ENCODE measurements at regions not wholly inside any gene's neighbourhood (a gene's known extent, or its start where the extent isn't known, plus 50 kb on each side); places are given as distances from the start of the nearest gene placed in this dataset.
"Not testable (repeated sequence)": the region's sequence is repeated elsewhere in the genome, so short reads cannot be mapped to it uniquely, and the experiment has no call there.

DNA sequence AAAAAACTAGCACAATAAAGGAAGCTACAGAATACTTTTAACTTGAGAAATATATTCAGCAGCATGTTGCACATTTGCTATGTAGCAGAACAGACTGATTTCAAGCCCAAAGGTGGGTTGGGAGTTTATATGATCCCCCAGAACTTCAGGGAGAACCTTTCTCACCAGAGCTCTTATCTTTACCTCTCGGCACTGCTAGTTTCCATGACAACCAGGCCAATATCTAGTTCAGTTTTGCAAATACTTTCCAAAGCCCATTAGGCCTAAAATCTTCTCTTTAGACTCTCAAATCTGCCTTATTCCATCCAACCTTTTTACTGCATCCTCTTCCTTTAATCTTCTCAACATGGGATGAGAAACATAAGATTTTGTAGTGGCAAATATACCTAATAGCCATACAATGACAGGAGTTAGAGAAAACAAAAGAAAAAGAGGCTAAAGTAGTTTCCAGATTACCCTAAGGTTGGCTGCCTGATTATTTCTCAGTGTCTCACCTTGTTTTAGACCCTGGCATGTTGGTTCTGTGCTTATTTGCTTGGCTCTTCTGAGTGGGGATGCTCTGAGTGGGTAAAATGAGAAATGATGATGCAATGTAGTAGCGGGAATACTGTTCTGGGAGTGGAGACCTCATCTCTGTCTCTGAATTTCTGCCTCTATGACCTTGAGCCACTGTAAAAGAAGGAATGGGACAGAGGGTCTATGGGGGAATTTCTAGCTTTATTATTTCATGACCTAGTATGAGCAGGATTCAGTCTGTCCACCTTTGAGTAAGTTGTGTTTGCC, 427.6 kb upstream of the STXBP6 start:
- 75 to 80% methylated on average over 2 of the region's 2 CpGs for WGBS, 2 donors

DNA sequence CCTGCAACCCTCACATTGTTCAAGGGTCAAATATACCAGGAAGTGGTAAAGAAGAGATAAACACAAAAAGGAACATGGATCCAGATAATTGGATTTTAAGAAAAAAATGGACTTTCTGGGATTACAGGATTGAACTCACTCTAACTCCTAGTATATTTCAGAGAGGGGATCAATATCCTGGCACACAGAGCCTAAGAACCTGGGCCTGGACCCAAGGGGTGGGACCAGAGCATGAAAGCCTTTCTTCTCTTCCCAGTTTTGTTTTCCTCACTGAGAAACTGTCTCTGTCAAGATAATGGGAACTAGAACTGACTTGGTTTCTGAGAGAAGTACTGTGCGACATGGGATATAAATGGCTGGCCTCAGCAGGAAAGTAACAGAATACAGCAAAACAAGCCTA, 422.8 kb upstream of the STXBP6 start:
- H3K27ac ChIP-seq (ENCODE audit: low read depth in 2 of 2, low read length in 1 of 2), result no peak overlapping the region
- no peaks in the 10 kb centered on the region for H3K27me3 ChIP-seq (ENCODE audit: control insufficient read depth in 1 of 2, insufficient read depth in 2 of 2, low read length in 2 of 2)
- H3K9me3 ChIP-seq (ENCODE audit: control insufficient read depth in 2 of 2, insufficient read depth in 1 of 2, low read depth in 1 of 2, low read length in 1 of 2), result no peaks in the 10 kb centered on the region
- no peaks in the 10 kb centered on the region for H3K36me3 ChIP-seq (ENCODE audit: control insufficient read depth in 2 of 2, insufficient read depth in 2 of 2, low read length in 1 of 2)
- no peak overlapping the region for H3K4me3 ChIP-seq (ENCODE audit: low read depth in 1 of 2, low read length in 2 of 2)
- WGBS, 2 donors, result 94 to 95% methylated on average over 1 of the region's 1 CpG
- H3K4me1 ChIP-seq (ENCODE audit: control insufficient read depth in 2 of 2, insufficient read depth in 2 of 2, low read length in 1 of 2), result no peaks in the 10 kb centered on the region

More for the DNA sequence above, 427.6 kb upstream of the STXBP6 start:
- no peaks in the 10 kb centered on the region for H3K9me3 ChIP-seq (ENCODE audit: control insufficient read depth in 2 of 2, insufficient read depth in 1 of 2, low read depth in 1 of 2, low read length in 1 of 2)
- H3K27me3 ChIP-seq (ENCODE audit: control insufficient read depth in 1 of 2, insufficient read depth in 2 of 2, low read length in 2 of 2), result no peaks in the 10 kb centered on the region
- H3K36me3 ChIP-seq (ENCODE audit: control insufficient read depth in 2 of 2, insufficient read depth in 2 of 2, low read length in 1 of 2), result no peaks in the 10 kb centered on the region
- H3K27ac ChIP-seq (ENCODE audit: low read depth in 2 of 2, low read length in 1 of 2), result no peak overlapping the region
- H3K4me3 ChIP-seq (ENCODE audit: low read depth in 1 of 2, low read length in 2 of 2), result no peak overlapping the region
- H3K4me1 ChIP-seq (ENCODE audit: control insufficient read depth in 2 of 2, insufficient read depth in 2 of 2, low read length in 1 of 2), result no peaks in the 10 kb centered on the region

GRCh38 chr14:25464772-25465171, 414.8 kb upstream of the STXBP6 start:
- Histone ChIP-seq H3K27me3 (ENCODE audit: control insufficient read depth in 1 of 2, insufficient read depth in 2 of 2, low read length in 2 of 2) (peaks cover 0 to 2% of the 10 kb centered on the region in 2 donors), H3K9me3 (ENCODE audit: control insufficient read depth in 2 of 2, insufficient read depth in 1 of 2, low read depth in 1 of 2, low read length in 1 of 2) (peaks cover 2% of the 10 kb centered on the region in 2 donors), H3K27ac (ENCODE audit: low read depth in 2 of 2, low read length in 1 of 2) (no peak overlapping the region), H3K4me1 (ENCODE audit: control insufficient read depth in 2 of 2, insufficient read depth in 2 of 2, low read length in 1 of 2) (no peaks in the 10 kb centered on the region), H3K4me3 (ENCODE audit: low read depth in 1 of 2, low read length in 2 of 2) (no peak overlapping the region), H3K36me3 (ENCODE audit: control insufficient read depth in 2 of 2, insufficient read depth in 2 of 2, low read length in 1 of 2) (no peaks in the 10 kb centered on the region)

GRCh38 chr14:25464078-25464477, 414.1 kb upstream of the STXBP6 start:
- Histone ChIP-seq H3K27ac (ENCODE audit: low read depth in 2 of 2, low read length in 1 of 2) (no peak overlapping the region), H3K36me3 (ENCODE audit: control insufficient read depth in 2 of 2, insufficient read depth in 2 of 2, low read length in 1 of 2) (no peaks in the 10 kb centered on the region), H3K4me1 (ENCODE audit: control insufficient read depth in 2 of 2, insufficient read depth in 2 of 2, low read length in 1 of 2) (no peaks in the 10 kb centered on the region), H3K9me3 (ENCODE audit: control insufficient read depth in 2 of 2, insufficient read depth in 1 of 2, low read depth in 1 of 2, low read length in 1 of 2) (peaks cover 2% of the 10 kb centered on the region in 2 donors), H3K27me3 (ENCODE audit: control insufficient read depth in 1 of 2, insufficient read depth in 2 of 2, low read length in 2 of 2) (peaks cover 0 to 2% of the 10 kb centered on the region in 2 donors), H3K4me3 (ENCODE audit: low read depth in 1 of 2, low read length in 2 of 2) (no peak overlapping the region)

DNA sequence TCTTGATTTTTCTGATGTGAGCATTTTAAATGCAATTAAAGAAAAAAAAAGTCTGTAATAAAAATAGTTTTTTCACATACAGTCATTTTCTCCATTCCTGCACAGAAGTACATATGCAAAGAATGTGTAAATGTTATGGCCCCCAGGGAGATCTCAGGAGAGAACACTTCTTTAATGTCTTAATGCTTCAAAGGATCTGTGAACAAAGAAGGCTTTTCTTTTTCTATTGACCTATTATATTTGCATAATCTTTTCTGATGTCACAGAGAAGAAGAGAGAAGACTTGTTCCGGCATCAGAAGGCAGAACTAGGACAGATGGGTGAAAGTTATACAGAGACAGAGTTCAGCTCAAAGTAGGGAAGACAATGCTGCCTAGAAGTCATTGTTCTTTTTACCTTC, 413.5 kb upstream of the STXBP6 start:
- peaks cover 2% of the 10 kb centered on the region in 2 donors for H3K9me3 ChIP-seq (ENCODE audit: control insufficient read depth in 2 of 2, insufficient read depth in 1 of 2, low read depth in 1 of 2, low read length in 1 of 2)
- no peaks in the 10 kb centered on the region for H3K4me1 ChIP-seq (ENCODE audit: control insufficient read depth in 2 of 2, insufficient read depth in 2 of 2, low read length in 1 of 2)
- WGBS, 2 donors, result 31 to 52% methylated on average over 1 of the region's 1 CpG
- no peaks in the 10 kb centered on the region for H3K36me3 ChIP-seq (ENCODE audit: control insufficient read depth in 2 of 2, insufficient read depth in 2 of 2, low read length in 1 of 2)
- H3K4me3 ChIP-seq (ENCODE audit: low read depth in 1 of 2, low read length in 2 of 2), result no peak overlapping the region
- H3K27ac ChIP-seq (ENCODE audit: low read depth in 2 of 2, low read length in 1 of 2), result no peak overlapping the region
- peaks cover 0 to 2% of the 10 kb centered on the region in 2 donors for H3K27me3 ChIP-seq (ENCODE audit: control insufficient read depth in 1 of 2, insufficient read depth in 2 of 2, low read length in 2 of 2)

DNA sequence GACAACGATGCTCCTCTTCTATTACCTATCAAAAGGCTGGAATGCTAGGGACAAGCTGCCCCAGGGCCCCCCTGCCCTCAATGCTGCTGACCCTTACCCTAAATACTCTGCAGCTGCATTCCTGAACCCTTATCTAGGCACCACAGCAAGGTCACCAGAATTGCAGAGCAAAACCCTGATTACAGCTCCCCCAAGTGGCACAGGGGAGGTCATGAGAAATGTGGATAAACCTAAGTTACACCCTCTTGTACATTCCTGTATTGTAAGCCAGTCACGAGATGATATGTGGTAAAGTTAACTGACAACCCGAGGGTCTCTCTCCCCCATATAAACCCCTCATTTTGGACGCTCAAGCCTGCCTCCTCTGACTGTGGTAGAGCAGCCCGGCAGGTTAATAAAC, 411.8 kb upstream of the STXBP6 start:
- 80% methylated on average over 5 of the region's 5 CpGs for WGBS, 2 donors
- Histone ChIP-seq H3K9me3 (ENCODE audit: control insufficient read depth in 2 of 2, insufficient read depth in 1 of 2, low read depth in 1 of 2, low read length in 1 of 2) (peaks cover 2% of the 10 kb centered on the region in 2 donors), H3K27me3 (ENCODE audit: control insufficient read depth in 1 of 2, insufficient read depth in 2 of 2, low read length in 2 of 2) (peaks cover 0 to 2% of the 10 kb centered on the region in 2 donors), H3K4me1 (ENCODE audit: control insufficient read depth in 2 of 2, insufficient read depth in 2 of 2, low read length in 1 of 2) (no peaks in the 10 kb centered on the region), H3K27ac (ENCODE audit: low read depth in 2 of 2, low read length in 1 of 2) (no peak overlapping the region), H3K36me3 (ENCODE audit: control insufficient read depth in 2 of 2, insufficient read depth in 2 of 2, low read length in 1 of 2) (no peaks in the 10 kb centered on the region), H3K4me3 (ENCODE audit: low read depth in 1 of 2, low read length in 2 of 2) (no peak overlapping the region)

DNA sequence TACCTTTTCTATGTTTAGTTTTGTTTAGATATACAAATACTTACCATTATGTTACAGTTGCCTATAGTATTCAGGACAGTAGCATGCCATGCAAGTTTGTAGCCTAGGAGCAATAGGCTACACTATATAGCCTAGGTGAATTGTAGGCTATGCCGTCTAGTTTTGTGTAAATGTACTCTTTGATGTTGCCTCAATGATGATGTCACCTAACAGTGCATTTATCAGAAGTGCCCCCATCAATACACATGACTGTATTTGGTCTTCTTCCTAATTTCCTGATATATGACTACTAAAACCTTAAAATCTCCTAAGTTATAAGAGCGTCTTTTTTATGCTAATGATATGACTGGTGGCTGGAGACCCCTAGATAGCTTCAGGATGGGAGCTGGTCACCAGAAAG, 394.4 kb upstream of the STXBP6 start:
- Histone ChIP-seq H3K36me3 (ENCODE audit: control insufficient read depth in 2 of 2, insufficient read depth in 2 of 2, low read length in 1 of 2) (no peaks in the 10 kb centered on the region), H3K4me3 (ENCODE audit: low read depth in 1 of 2, low read length in 2 of 2) (no peak overlapping the region), H3K4me1 (ENCODE audit: control insufficient read depth in 2 of 2, insufficient read depth in 2 of 2, low read length in 1 of 2) (no peaks in the 10 kb centered on the region), H3K27me3 (ENCODE audit: control insufficient read depth in 1 of 2, insufficient read depth in 2 of 2, low read length in 2 of 2) (no peaks in the 10 kb centered on the region), H3K27ac (ENCODE audit: low read depth in 2 of 2, low read length in 1 of 2) (no peak overlapping the region), H3K9me3 (ENCODE audit: control insufficient read depth in 2 of 2, insufficient read depth in 1 of 2, low read depth in 1 of 2, low read length in 1 of 2) (no peaks in the 10 kb centered on the region)
- 88 to 89% methylated on average over 2 of the region's 2 CpGs for WGBS, 2 donors

DNA sequence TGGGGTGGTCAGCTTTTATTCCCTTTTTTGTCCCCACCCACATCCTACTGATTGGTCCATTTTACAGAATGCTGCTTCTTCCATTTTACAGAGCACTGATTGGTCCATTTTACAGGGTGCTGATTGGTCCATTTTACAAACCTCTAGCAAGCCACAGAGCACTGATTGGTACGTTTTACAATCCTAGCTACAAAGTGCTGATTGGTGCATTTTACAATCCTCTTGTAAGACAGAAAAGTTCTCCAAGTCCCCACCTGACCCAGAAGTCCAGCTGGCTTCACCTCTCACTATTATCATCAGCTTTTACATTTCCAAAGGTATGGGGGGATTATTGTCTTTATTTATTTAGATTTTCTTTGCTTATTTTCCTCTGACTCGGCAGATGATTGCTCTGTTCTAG, 390.4 kb upstream of the STXBP6 start:
- H3K36me3 ChIP-seq (ENCODE audit: control insufficient read depth in 2 of 2, insufficient read depth in 2 of 2, low read length in 1 of 2); H3K9me3 ChIP-seq (ENCODE audit: control insufficient read depth in 2 of 2, insufficient read depth in 1 of 2, low read depth in 1 of 2, low read length in 1 of 2); H3K4me1 ChIP-seq (ENCODE audit: control insufficient read depth in 2 of 2, insufficient read depth in 2 of 2, low read length in 1 of 2); H3K27ac ChIP-seq (ENCODE audit: low read depth in 2 of 2, low read length in 1 of 2); H3K27me3 ChIP-seq (ENCODE audit: control insufficient read depth in 1 of 2, insufficient read depth in 2 of 2, low read length in 2 of 2); H3K4me3 ChIP-seq (ENCODE audit: low read depth in 1 of 2, low read length in 2 of 2): not testable (repeated sequence)
- 82 to 83% methylated on average over 2 of the region's 2 CpGs for WGBS, 2 donors

DNA sequence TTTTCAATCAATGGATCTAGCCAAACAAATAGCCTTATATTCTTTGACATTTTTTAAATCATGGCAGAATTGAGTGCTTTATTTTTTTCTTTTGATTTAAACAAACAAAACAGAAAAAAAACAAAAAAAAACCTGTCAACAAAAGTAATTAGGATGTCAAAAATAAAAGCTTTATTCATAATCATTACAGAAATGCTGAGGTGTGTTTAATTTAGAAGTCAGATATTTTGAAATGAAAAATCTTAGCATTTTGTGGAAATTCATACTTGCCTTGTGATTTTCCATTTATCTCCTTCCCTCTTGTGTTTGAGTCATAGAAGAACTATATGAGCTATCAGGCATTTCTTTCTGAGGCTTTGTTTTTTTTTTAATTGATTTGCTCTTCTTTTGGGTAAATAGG, 387.0 kb upstream of the STXBP6 start:
- no peak overlapping the region for H3K27ac ChIP-seq (ENCODE audit: low read depth in 2 of 2, low read length in 1 of 2)
- H3K9me3 ChIP-seq (ENCODE audit: control insufficient read depth in 2 of 2, insufficient read depth in 1 of 2, low read depth in 1 of 2, low read length in 1 of 2), result peaks cover 0 to 2% of the 10 kb centered on the region in 2 donors
- no peaks in the 10 kb centered on the region for H3K27me3 ChIP-seq (ENCODE audit: control insufficient read depth in 1 of 2, insufficient read depth in 2 of 2, low read length in 2 of 2)

GRCh38 chr14:25436288-25436875, 386.4 kb upstream of the STXBP6 start:
- WGBS, 2 donors, result 64 to 79% methylated on average over 2 of the region's 2 CpGs
- no peaks in the 10 kb centered on the region for H3K36me3 ChIP-seq (ENCODE audit: control insufficient read depth in 2 of 2, insufficient read depth in 2 of 2, low read length in 1 of 2)
- peaks cover 0 to 2% of the 10 kb centered on the region in 2 donors for H3K9me3 ChIP-seq (ENCODE audit: control insufficient read depth in 2 of 2, insufficient read depth in 1 of 2, low read depth in 1 of 2, low read length in 1 of 2)
- no peak overlapping the region for H3K27ac ChIP-seq (ENCODE audit: low read depth in 2 of 2, low read length in 1 of 2)
- H3K4me3 ChIP-seq (ENCODE audit: low read depth in 1 of 2, low read length in 2 of 2), result no peak overlapping the region
- no peaks in the 10 kb centered on the region for H3K4me1 ChIP-seq (ENCODE audit: control insufficient read depth in 2 of 2, insufficient read depth in 2 of 2, low read length in 1 of 2)
- H3K27me3 ChIP-seq (ENCODE audit: control insufficient read depth in 1 of 2, insufficient read depth in 2 of 2, low read length in 2 of 2), result no peaks in the 10 kb centered on the region

More for the DNA sequence above, 387.0 kb upstream of the STXBP6 start:
- H3K4me1 ChIP-seq (ENCODE audit: control insufficient read depth in 2 of 2, insufficient read depth in 2 of 2, low read length in 1 of 2), result no peaks in the 10 kb centered on the region
- no peaks in the 10 kb centered on the region for H3K36me3 ChIP-seq (ENCODE audit: control insufficient read depth in 2 of 2, insufficient read depth in 2 of 2, low read length in 1 of 2)
- H3K4me3 ChIP-seq (ENCODE audit: low read depth in 1 of 2, low read length in 2 of 2), result no peak overlapping the region

Measured in esophagus (tissue), 2 donors.